Choroid plexus epithelial cell (primary cell): ENCODE measurements at regions not wholly inside any gene's neighbourhood (a gene's known extent, or its start where the extent isn't known, plus 50 kb on each side); places are given as distances from the start of the nearest gene placed in this dataset.

Experiments used
- DNase-seq: peaks from one replicate; pipeline ENCODE4 v3.0.0-alpha.2; 2010; ENCODE audit warnings: low read depth
- H3K4me3 ChIP-seq: 2 replicates; pipeline ENCODE4 v1.5.1; 2011; ENCODE audit warnings: low read depth, mild to moderate bottlenecking, control low read depth, low read length, moderate library complexity
- TF ChIP-seq, protein P1 (sequence below): conservative IDR thresholded peaks from 2 replicates; pipeline ENCODE4 v1.5.1; 2011; ENCODE audit warnings: low read depth, mild to moderate bottlenecking, control low read depth, inconsistent platforms, low read length, moderate library complexity

GRCh38 chr2:22944143-22944542 is 440.8 kb upstream of the KLHL29 start:
- TF ChIP-seq, protein P1, sequence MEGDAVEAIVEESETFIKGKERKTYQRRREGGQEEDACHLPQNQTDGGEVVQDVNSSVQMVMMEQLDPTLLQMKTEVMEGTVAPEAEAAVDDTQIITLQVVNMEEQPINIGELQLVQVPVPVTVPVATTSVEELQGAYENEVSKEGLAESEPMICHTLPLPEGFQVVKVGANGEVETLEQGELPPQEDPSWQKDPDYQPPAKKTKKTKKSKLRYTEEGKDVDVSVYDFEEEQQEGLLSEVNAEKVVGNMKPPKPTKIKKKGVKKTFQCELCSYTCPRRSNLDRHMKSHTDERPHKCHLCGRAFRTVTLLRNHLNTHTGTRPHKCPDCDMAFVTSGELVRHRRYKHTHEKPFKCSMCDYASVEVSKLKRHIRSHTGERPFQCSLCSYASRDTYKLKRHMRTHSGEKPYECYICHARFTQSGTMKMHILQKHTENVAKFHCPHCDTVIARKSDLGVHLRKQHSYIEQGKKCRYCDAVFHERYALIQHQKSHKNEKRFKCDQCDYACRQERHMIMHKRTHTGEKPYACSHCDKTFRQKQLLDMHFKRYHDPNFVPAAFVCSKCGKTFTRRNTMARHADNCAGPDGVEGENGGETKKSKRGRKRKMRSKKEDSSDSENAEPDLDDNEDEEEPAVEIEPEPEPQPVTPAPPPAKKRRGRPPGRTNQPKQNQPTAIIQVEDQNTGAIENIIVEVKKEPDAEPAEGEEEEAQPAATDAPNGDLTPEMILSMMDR: no peak
- no peak for DNase-seq
- H3K4me3 ChIP-seq: no peak overlapping the region

DNA sequence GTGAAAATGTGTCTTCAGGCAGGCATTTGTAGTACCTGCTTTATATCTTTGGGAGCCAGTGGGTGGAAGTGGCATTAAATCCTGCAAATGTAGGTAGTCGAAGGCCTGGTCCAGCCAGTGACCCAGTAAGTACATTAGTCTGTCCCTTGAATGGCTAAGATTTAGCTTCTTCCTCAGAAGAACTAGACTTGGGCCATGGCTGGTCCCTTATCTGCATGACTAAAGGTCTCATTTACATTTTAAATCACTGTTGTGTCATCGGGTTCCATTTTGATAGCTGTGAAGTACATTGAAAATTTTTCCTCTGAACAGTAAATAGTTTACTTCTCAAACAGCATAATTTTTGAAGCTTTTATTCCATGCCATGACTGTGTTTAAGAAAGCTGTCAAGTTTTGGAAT is 438.4 kb upstream of the KLHL29 start:
- TF ChIP-seq, protein P1: no peak
- DNase-seq: no peak
- H3K4me3 ChIP-seq: no peak overlapping the region

DNA sequence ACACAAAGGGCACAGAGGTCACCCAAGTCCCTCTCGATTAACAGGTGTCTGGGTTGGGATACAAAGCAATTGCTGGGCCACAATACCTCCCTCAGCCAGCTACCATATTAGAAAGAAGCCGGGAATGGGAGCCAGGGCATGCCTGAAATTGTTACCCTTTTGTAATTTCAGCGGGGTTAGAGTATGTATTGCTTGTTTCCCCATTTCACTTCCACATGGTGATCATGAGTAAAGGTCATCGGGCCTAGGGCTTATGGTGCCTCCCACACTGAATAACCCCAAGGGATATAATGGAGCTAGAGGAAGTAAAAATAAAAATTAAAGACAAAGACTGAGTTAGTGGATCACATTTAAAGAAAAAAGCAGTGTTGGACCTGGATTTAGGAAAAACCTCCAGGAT is 437.2 kb upstream of the KLHL29 start:
- no peak overlapping the region for H3K4me3 ChIP-seq
- no peak for DNase-seq
- TF ChIP-seq, protein P1: no peak

DNA sequence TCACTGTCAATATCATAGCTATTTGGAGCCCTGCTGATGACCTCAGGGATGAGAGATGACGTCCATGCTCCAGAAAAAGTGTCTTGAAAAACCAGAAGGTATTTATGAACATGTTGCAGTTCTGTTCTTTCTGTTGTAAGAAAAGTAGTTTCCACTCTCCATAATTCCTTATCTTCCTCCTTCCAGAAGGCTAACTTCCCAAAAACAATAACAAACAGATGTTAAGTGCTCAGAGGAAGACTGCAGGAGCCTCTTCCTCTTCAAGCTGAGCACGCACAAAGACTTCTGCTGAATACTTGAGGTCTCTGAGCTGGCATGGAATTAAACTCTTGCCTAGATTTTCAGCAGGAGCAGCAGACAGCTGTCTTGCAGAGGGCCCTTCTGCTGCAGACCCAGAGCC is 434.5 kb upstream of the KLHL29 start:
- TF ChIP-seq, protein P1: no peak
- no peak overlapping the region for H3K4me3 ChIP-seq
- DNase-seq: no peak

- no peak for DNase-seq
- H3K4me3 ChIP-seq: no peak overlapping the region
- TF ChIP-seq, protein P1: no peak
Observed at GRCh38 chr2:22952656-22953225, 432.2 kb upstream of the KLHL29 start.

- TF ChIP-seq, protein P1: no peak
- H3K4me3 ChIP-seq: no peak overlapping the region
- no peak for DNase-seq
Observed at GRCh38 chr2:22957446-22957845, 427.5 kb upstream of the KLHL29 start.

DNA sequence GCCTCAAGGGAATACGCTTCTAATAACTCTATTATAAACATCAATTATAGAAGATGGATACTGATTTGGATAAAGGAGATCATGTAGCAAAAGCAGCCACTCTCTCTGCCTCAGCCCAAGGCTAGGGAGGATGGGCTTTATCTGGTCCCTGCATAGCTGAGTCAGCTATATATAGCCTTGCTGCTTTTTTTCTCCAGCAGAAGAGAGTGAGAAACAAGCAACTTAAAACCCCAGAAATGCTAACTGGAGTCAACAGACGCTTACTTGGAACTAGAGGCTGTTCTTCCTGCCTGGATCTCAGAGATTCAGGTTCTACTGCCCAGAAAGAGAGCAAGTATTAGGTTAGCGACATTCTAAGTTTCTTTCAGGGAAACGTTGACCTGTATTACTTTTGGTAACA is 426.7 kb upstream of the KLHL29 start:
- TF ChIP-seq, protein P1: no peak
- no peak for DNase-seq
- H3K4me3 ChIP-seq: no peak overlapping the region
